SK-N-SH treated with all-trans-retinoic acid at 6 μM for 48 hours (cell line): ENCODE measurements at regions not wholly inside any gene's neighbourhood (a gene's known extent, or its start where the extent isn't known, plus 50 kb on each side); places are given as distances from the start of the nearest gene placed in this dataset.

ENCODE experiments used
- ATAC-seq: fragments of 200-7000 bp; cut with Tn5 transposase; 3 replicates; pipeline ENCODE4 v1.9.1; 2020; ENCODE audit warnings: mild to moderate bottlenecking, moderate library complexity
- ARNTL ChIP-seq: fragments of 450-650 bp; formaldehyde crosslinking; IDR thresholded peaks from 2 replicates; pipeline ENCODE4 v1.5.0; 2020; ENCODE audit warnings: low read depth, mild to moderate bottlenecking, moderate library complexity, borderline replicate concordance
- BACH2 ChIP-seq: fragments of 250-450 bp; sonication (Bioruptor Pico); IDR thresholded peaks from 2 replicates; pipeline ENCODE4 v1.9.0; 2021; ENCODE audit warnings: mild to moderate bottlenecking, borderline replicate concordance
- CSDC2 ChIP-seq: fragments of 250-450 bp; sonication (Bioruptor Pico); IDR thresholded peaks from 2 replicates; pipeline ENCODE4 v1.5.0; 2020; ENCODE audit warnings: mild to moderate bottlenecking, moderate library complexity
- ESRRG ChIP-seq: fragments of 250-450 bp; sonication (Bioruptor Pico); IDR thresholded peaks from 2 replicates; pipeline ENCODE4 v1.6.1; 2021; ENCODE audit warnings: mild to moderate bottlenecking
- GLIS3 ChIP-seq: fragments of 250-450 bp; sonication (Bioruptor Pico); IDR thresholded peaks from 2 replicates; pipeline ENCODE4 v1.5.0; 2020; ENCODE audit warnings: mild to moderate bottlenecking, moderate library complexity
- ISL1 ChIP-seq: fragments of 250-450 bp; sonication (Bioruptor Pico); IDR thresholded peaks from 2 replicates; pipeline ENCODE4 v2.1.2; 2022; ENCODE audit warnings: mild to moderate bottlenecking, moderate library complexity
- OSR1 ChIP-seq: fragments of 250-450 bp; sonication (Bioruptor Pico); IDR thresholded peaks from 2 replicates; pipeline ENCODE4 v1.8.0; 2022; ENCODE audit warnings: moderate library complexity, mild to moderate bottlenecking, inconsistent platforms
- PPARA ChIP-seq: fragments of 250-450 bp; sonication (Bioruptor Pico); IDR thresholded peaks from 2 replicates; pipeline ENCODE4 v1.5.0; 2020; ENCODE audit warnings: mild to moderate bottlenecking, borderline replicate concordance
- RARB ChIP-seq: fragments of 250-450 bp; sonication (Bioruptor Pico); IDR thresholded peaks from 2 replicates; pipeline ENCODE4 v1.8.0; 2021; ENCODE audit warnings: mild to moderate bottlenecking, moderate library complexity
- SNAI2 ChIP-seq: fragments of 250-450 bp; sonication (Bioruptor Pico); IDR thresholded peaks from 2 replicates; pipeline ENCODE4 v1.5.0; 2020; ENCODE audit warnings: mild to moderate bottlenecking, moderate library complexity
- TCF4 ChIP-seq: fragments of 250-450 bp; sonication (Bioruptor Pico); IDR thresholded peaks from 2 replicates; pipeline ENCODE4 v1.8.0; 2021; ENCODE audit warnings: mild to moderate bottlenecking, moderate library complexity, borderline replicate concordance
- TOX ChIP-seq: fragments of 250-450 bp; sonication (Bioruptor Pico); IDR thresholded peaks from 2 replicates; pipeline ENCODE4 v1.8.0; 2021; ENCODE audit warnings: mild to moderate bottlenecking, moderate library complexity, borderline replicate concordance
- ZFP3 ChIP-seq: fragments of 250-450 bp; sonication (Bioruptor Pico); IDR thresholded peaks from 2 replicates; pipeline ENCODE4 v1.5.0; 2020; ENCODE audit warnings: mild to moderate bottlenecking, moderate library complexity
- ZFP30 ChIP-seq: fragments of 450-650 bp; formaldehyde crosslinking; IDR thresholded peaks from 2 replicates; pipeline ENCODE4 v1.5.0; 2022; ENCODE audit warnings: mild to moderate bottlenecking, moderate library complexity
- ZNF565 ChIP-seq: fragments of 450-650 bp; formaldehyde crosslinking; conservative IDR thresholded peaks from 2 replicates; pipeline ENCODE4 v1.5.0; 2020; ENCODE audit warnings: low read depth, mild to moderate bottlenecking, moderate library complexity
- ZNF70 ChIP-seq: fragments of 450-650 bp; formaldehyde crosslinking; IDR thresholded peaks from 2 replicates; pipeline ENCODE4 v1.5.0; 2020; ENCODE audit warnings: mild to moderate bottlenecking, moderate library complexity
- TF ChIP-seq, protein P1 (sequence below): fragments of 250-450 bp; sonication (Bioruptor Pico); IDR thresholded peaks from 2 replicates; pipeline ENCODE4 v1.5.0; 2020; ENCODE audit warnings: mild to moderate bottlenecking, moderate library complexity
- TF ChIP-seq, protein P2 (sequence below): fragments of 250-450 bp; sonication (Bioruptor Pico); IDR thresholded peaks from 2 replicates; pipeline ENCODE4 v1.8.0; 2021; ENCODE audit warnings: low read depth, mild to moderate bottlenecking, moderate library complexity, borderline replicate concordance
- TF ChIP-seq, protein P3 (sequence below): fragments of 250-450 bp; sonication (Bioruptor Pico); IDR thresholded peaks from 2 replicates; pipeline ENCODE4 v1.5.1; 2021; ENCODE audit warnings: mild to moderate bottlenecking, moderate library complexity
- TF ChIP-seq, protein P4 (sequence below): fragments of 250-450 bp; sonication (Bioruptor Pico); IDR thresholded peaks from 2 replicates; pipeline ENCODE4 v1.8.0; 2020; ENCODE audit warnings: mild to moderate bottlenecking, moderate library complexity, borderline replicate concordance

DNA sequence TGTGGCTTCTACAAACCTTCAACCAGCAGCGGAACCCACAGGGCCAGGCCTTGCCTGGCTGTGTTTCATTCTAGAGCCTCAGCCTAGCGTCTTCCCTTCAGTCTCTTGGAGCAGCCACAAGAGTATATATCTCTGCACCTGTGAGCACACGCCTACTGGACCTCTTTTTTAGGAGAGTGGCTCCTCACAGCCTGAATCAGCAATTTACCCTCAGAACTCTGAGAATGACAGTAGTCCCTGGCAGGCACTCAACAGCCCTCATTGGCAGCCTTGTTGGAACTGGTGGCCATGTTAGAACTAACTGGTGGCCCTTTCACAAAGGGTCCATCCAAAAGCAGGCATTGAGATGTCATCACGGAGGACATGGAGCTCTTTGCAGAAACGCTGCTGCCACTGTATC, 138.9 kb downstream of the BCOR start (continued):
- no peak for TF ChIP-seq ARNTL (CRISPR knock-in tag)
- TF ChIP-seq, protein P1, sequence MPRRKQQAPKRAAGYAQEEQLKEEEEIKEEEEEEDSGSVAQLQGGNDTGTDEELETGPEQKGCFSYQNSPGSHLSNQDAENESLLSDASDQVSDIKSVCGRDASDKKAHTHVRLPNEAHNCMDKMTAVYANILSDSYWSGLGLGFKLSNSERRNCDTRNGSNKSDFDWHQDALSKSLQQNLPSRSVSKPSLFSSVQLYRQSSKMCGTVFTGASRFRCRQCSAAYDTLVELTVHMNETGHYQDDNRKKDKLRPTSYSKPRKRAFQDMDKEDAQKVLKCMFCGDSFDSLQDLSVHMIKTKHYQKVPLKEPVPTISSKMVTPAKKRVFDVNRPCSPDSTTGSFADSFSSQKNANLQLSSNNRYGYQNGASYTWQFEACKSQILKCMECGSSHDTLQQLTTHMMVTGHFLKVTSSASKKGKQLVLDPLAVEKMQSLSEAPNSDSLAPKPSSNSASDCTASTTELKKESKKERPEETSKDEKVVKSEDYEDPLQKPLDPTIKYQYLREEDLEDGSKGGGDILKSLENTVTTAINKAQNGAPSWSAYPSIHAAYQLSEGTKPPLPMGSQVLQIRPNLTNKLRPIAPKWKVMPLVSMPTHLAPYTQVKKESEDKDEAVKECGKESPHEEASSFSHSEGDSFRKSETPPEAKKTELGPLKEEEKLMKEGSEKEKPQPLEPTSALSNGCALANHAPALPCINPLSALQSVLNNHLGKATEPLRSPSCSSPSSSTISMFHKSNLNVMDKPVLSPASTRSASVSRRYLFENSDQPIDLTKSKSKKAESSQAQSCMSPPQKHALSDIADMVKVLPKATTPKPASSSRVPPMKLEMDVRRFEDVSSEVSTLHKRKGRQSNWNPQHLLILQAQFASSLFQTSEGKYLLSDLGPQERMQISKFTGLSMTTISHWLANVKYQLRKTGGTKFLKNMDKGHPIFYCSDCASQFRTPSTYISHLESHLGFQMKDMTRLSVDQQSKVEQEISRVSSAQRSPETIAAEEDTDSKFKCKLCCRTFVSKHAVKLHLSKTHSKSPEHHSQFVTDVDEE (CRISPR knock-in tag): no peak

DNA sequence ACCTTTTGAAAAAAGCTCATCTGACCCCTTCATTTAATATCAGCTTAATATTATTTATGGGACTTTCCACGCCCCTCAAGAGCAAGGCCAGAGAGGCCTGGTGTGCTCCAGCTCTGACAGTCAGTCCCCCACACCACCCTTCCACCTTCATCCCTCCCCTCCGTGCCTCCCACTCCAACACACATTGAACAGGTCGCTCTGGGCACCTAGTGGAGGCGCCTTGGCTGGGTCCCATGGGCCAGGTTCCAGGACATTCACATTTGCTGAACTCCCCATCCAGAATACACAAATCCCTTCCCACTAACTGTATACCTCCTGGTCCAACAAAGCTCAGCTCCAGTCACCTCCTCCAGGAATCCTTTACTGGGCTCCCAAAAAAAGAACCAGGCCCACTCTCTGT, 137.5 kb downstream of the BCOR start:
- ATAC-seq: no peak
- no peak for TF ChIP-seq ESRRG (CRISPR knock-in tag)
- TF ChIP-seq, protein P1 (CRISPR knock-in tag): no peak
- no peak for TF ChIP-seq GLIS3 (CRISPR knock-in tag)
- TF ChIP-seq PPARA (CRISPR knock-in tag): no peak
- TF ChIP-seq, protein P2, sequence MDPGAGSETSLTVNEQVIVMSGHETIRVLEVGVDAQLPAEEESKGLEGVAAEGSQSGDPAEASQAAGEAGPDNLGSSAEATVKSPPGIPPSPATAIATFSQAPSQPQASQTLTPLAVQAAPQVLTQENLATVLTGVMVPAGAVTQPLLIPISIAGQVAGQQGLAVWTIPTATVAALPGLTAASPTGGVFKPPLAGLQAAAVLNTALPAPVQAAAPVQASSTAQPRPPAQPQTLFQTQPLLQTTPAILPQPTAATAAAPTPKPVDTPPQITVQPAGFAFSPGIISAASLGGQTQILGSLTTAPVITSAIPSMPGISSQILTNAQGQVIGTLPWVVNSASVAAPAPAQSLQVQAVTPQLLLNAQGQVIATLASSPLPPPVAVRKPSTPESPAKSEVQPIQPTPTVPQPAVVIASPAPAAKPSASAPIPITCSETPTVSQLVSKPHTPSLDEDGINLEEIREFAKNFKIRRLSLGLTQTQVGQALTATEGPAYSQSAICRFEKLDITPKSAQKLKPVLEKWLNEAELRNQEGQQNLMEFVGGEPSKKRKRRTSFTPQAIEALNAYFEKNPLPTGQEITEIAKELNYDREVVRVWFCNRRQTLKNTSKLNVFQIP (CRISPR knock-in tag): no peak
- no peak for TF ChIP-seq ZFP3 (CRISPR knock-in tag)
- TF ChIP-seq, protein P3, sequence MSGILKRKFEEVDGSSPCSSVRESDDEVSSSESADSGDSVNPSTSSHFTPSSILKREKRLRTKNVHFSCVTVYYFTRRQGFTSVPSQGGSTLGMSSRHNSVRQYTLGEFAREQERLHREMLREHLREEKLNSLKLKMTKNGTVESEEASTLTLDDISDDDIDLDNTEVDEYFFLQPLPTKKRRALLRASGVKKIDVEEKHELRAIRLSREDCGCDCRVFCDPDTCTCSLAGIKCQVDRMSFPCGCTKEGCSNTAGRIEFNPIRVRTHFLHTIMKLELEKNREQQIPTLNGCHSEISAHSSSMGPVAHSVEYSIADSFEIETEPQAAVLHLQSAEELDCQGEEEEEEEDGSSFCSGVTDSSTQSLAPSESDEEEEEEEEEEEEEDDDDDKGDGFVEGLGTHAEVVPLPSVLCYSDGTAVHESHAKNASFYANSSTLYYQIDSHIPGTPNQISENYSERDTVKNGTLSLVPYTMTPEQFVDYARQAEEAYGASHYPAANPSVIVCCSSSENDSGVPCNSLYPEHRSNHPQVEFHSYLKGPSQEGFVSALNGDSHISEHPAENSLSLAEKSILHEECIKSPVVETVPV (CRISPR knock-in tag): no peak
- TF ChIP-seq ZNF565 (CRISPR knock-in tag): no peak
- TF ChIP-seq RARB (CRISPR knock-in tag): no peak
- no peak for TF ChIP-seq TOX (CRISPR knock-in tag)

DNA sequence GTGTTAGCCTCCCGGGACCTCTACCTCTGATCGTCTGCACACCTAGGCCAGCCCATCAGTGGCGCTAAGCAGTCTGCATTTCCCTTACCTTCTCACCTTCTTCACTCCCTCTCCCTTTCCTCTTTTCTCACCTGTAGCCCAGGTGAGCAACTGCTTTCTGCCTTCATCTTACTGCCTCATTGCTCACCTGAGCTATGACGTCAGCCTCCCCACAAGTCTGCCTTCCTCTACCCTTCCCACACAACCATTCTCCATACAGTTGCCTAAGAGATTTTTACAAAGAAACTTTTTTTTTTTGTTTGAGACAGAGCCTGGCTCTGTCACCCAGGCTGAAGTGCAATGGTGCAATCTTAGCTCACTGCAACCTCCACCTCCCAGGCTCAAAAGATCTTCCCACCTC, 136.3 kb downstream of the BCOR start:
- TF ChIP-seq ZFP30 (CRISPR knock-in tag): no peak
- TF ChIP-seq, protein P2 (CRISPR knock-in tag): no peak
- TF ChIP-seq, protein P3 (CRISPR knock-in tag): no peak
- no peak for TF ChIP-seq ARNTL (CRISPR knock-in tag)
- TF ChIP-seq, protein P4, sequence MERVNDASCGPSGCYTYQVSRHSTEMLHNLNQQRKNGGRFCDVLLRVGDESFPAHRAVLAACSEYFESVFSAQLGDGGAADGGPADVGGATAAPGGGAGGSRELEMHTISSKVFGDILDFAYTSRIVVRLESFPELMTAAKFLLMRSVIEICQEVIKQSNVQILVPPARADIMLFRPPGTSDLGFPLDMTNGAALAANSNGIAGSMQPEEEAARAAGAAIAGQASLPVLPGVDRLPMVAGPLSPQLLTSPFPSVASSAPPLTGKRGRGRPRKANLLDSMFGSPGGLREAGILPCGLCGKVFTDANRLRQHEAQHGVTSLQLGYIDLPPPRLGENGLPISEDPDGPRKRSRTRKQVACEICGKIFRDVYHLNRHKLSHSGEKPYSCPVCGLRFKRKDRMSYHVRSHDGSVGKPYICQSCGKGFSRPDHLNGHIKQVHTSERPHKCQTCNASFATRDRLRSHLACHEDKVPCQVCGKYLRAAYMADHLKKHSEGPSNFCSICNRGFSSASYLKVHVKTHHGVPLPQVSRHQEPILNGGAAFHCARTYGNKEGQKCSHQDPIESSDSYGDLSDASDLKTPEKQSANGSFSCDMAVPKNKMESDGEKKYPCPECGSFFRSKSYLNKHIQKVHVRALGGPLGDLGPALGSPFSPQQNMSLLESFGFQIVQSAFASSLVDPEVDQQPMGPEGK: no peak
- no peak for TF ChIP-seq ZNF565 (CRISPR knock-in tag)
- TF ChIP-seq CSDC2: no peak
- TF ChIP-seq ISL1: no peak
- TF ChIP-seq ZFP3 (CRISPR knock-in tag): no peak
- no peak for TF ChIP-seq SNAI2
- TF ChIP-seq RARB (CRISPR knock-in tag): no peak
- no peak for TF ChIP-seq TCF4
- TF ChIP-seq OSR1 (CRISPR knock-in tag): no peak
- TF ChIP-seq GLIS3 (CRISPR knock-in tag): no peak
- TF ChIP-seq BACH2 (CRISPR knock-in tag): no peak
- no peak for TF ChIP-seq ZNF70 (CRISPR knock-in tag)
- no peak for TF ChIP-seq PPARA (CRISPR knock-in tag)
- ATAC-seq: no peak
